Nephron (organoid): ENCODE measurements at regions not wholly inside any gene's neighbourhood (a gene's known extent, or its start where the extent isn't known, plus 50 kb on each side); places are given as distances from the start of the nearest gene placed in this dataset.

Experiments used
- H3K27ac Mint-ChIP-seq, 3 experiments: 2 replicates each; pipeline ENCODE4 v1.8.0; 2020; ENCODE audit warnings: mixed read lengths in 3 of 3, mild to moderate bottlenecking in 2 of 3, moderate library complexity in 1 of 3
- H3K27me3 Mint-ChIP-seq: 2 replicates; pipeline ENCODE4 v1.8.0; 2021; ENCODE audit warnings: low read depth, mild to moderate bottlenecking, moderate library complexity, mixed read lengths
- H3K36me3 Mint-ChIP-seq: 2 replicates; pipeline ENCODE4 v1.8.0; 2020; ENCODE audit warnings: low read depth, mixed read lengths
- H3K4me1 Mint-ChIP-seq: 2 replicates; pipeline ENCODE4 v1.8.0; 2020; ENCODE audit warnings: mixed read lengths
- H3K4me3 Mint-ChIP-seq, 3 experiments: 2 replicates each; pipeline ENCODE4 v1.8.0; 2020; ENCODE audit warnings: mild to moderate bottlenecking in 3 of 3, mixed read lengths in 3 of 3, moderate library complexity in 2 of 3
- H3K9me3 Mint-ChIP-seq: 2 replicates; pipeline ENCODE4 v1.8.0; 2020; ENCODE audit warnings: mixed read lengths
- CTCF ChIP-seq, 3 experiments: fragments of 200-600 bp; sonication (generic); IDR thresholded peaks; one replicate each; pipeline ENCODE4 v1.5.0; 2021; ENCODE audit warnings: antibody characterized with exemption in 3 of 3; ENCODE audit not compliant: unreplicated experiment in 3 of 3

GRCh38 chr4:23455456-23456158, 434.2 kb downstream of the PPARGC1A start:
- Mint-ChIP-seq H3K4me3 (no peak overlapping the region), H3K27me3 (no peaks in the 10 kb centered on the region), H3K27ac (peak overlapping the region in 1 of 3 experiments; percentile 40), H3K9me3 (no peaks in the 10 kb centered on the region), H3K4me1 (peaks cover 11% of the 10 kb centered on the region), H3K36me3 (no peaks in the 10 kb centered on the region)
- TF ChIP-seq CTCF (IDR thresholded peaks at IDR 0.05; ENCODE audit: unreplicated experiment in 3 of 3): peak in 1 of 3 experiments; percentile 43

- no peak for TF ChIP-seq CTCF (IDR thresholded peaks at IDR 0.05; ENCODE audit: unreplicated experiment in 3 of 3)
- no peaks in the 10 kb centered on the region for H3K27me3 Mint-ChIP-seq
- no peaks in the 10 kb centered on the region for H3K9me3 Mint-ChIP-seq
- no peaks in the 10 kb centered on the region for H3K4me1 Mint-ChIP-seq
- H3K27ac Mint-ChIP-seq: no peak overlapping the region
- no peak overlapping the region for H3K4me3 Mint-ChIP-seq
- H3K36me3 Mint-ChIP-seq: no peaks in the 10 kb centered on the region
These were observed 448.2 kb downstream of the PPARGC1A start for GRCh38 chr4:23441530-23442069.

DNA sequence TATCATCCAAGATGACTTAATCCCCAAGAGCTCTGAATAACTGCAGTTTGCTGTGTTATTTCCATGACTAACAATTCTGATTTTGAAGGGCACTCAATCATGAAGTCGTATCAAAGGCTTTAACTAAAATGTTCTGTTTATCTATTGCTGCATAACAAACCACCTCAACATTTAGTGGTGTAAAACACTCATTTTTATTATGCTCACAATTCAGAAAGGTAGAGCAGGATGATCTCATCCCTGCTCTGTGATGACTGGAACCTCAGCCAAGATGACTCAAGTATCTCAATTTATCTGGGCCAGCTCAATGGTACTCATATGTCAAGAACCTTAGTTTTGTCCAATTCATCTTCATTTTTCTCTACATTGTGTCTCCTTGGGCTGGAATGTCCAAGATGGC, 451.1 kb downstream of the PPARGC1A start:
- Mint-ChIP-seq H3K4me1 (no peaks in the 10 kb centered on the region), H3K27ac (no peak overlapping the region), H3K27me3 (no peaks in the 10 kb centered on the region), H3K4me3 (no peak overlapping the region), H3K9me3 (no peaks in the 10 kb centered on the region), H3K36me3 (no peaks in the 10 kb centered on the region)
- TF ChIP-seq CTCF (IDR thresholded peaks at IDR 0.05; ENCODE audit: unreplicated experiment in 3 of 3): no peak

- H3K36me3 Mint-ChIP-seq: no peaks in the 10 kb centered on the region
- H3K27ac Mint-ChIP-seq: no peak overlapping the region
- no peaks in the 10 kb centered on the region for H3K9me3 Mint-ChIP-seq
These were observed 460.4 kb downstream of the PPARGC1A start for GRCh38 chr4:23429497-23429896.

DNA sequence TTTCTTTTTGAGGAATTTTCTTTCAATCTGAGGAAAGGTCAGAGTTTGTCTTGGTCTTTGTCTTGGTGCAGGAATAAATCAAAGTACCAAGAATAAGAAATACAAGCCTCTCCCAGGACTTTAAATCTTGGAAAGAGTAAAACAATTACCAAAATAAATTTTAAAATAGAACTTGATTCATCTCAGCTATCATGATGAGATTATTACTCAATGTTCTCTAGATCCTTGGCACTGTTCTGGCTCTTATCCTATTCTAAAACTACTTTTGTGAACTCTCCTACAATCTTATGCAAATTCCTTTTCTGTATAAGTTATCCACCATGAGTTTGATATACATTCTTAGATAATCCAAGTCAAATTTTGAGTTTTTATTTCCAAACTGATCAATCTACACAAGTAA, 464.3 kb downstream of the PPARGC1A start:
- H3K36me3 Mint-ChIP-seq: no peaks in the 10 kb centered on the region
- H3K4me1 Mint-ChIP-seq: peaks cover 6% of the 10 kb centered on the region
- H3K27ac Mint-ChIP-seq: no peak overlapping the region
- no peak overlapping the region for H3K4me3 Mint-ChIP-seq
- TF ChIP-seq CTCF (IDR thresholded peaks at IDR 0.05; ENCODE audit: unreplicated experiment in 3 of 3): no peak
- peaks cover 1% of the 10 kb centered on the region for H3K9me3 Mint-ChIP-seq
- H3K27me3 Mint-ChIP-seq: no peaks in the 10 kb centered on the region

More at GRCh38 chr4:23429497-23429896, 460.4 kb downstream of the PPARGC1A start:
- TF ChIP-seq CTCF (IDR thresholded peaks at IDR 0.05; ENCODE audit: unreplicated experiment in 3 of 3): no peak
- Mint-ChIP-seq H3K4me3 (no peak overlapping the region), H3K4me1 (no peaks in the 10 kb centered on the region), H3K27me3 (no peaks in the 10 kb centered on the region)

- TF ChIP-seq CTCF (IDR thresholded peaks at IDR 0.05; ENCODE audit: unreplicated experiment in 3 of 3): no peak
These were observed 466.3 kb downstream of the PPARGC1A start for GRCh38 chr4:23423540-23423939.

More at GRCh38 chr4:23423540-23423939, 466.3 kb downstream of the PPARGC1A start:
- Mint-ChIP-seq H3K27ac (no peak overlapping the region), H3K4me3 (no peak overlapping the region), H3K36me3 (no peaks in the 10 kb centered on the region), H3K27me3 (no peaks in the 10 kb centered on the region), H3K4me1 (peaks cover 6% of the 10 kb centered on the region), H3K9me3 (peaks cover 4% of the 10 kb centered on the region)
